H1 (cell line): ENCODE measurements at regions not wholly inside any gene's neighbourhood (a gene's known extent, or its start where the extent isn't known, plus 50 kb on each side); places are given as distances from the start of the nearest gene placed in this dataset.

ENCODE experiments used
- CTCF ChIA-PET: fragments of 300-600 bp; sonication (Branson Sonifier 250); formaldehyde crosslinking; loops from one replicate; lab custom pipeline; 2021; ENCODE audit not compliant: partially characterized antibody; lab: Charles Lee
- POLR2A ChIA-PET: fragments of 300-600 bp; sonication (Branson Sonifier 250); formaldehyde crosslinking; loops from one replicate; lab custom pipeline; 2021; ENCODE audit warnings: inconsistent platforms; ENCODE audit not compliant: partially characterized antibody; lab: Charles Lee
- DNase-seq, 2 experiments: peaks; one replicate each; pipeline versions ENCODE4 v3.0.0 to v3.0.0-alpha.2; 2010 to 2022; ENCODE audit warnings: low spot score in 2 of 2, low read depth in 1 of 2, mixed read lengths in 1 of 2
- FAIRE-seq: peaks from 2 replicates; lab custom pipeline; 2011; peaks lifted over from hg19 to GRCh38; lab: Jason Lieb, UNC
- H2AFZ ChIP-seq: 2 replicates; pipeline ENCODE4 v1.8.1; 2012; ENCODE audit warnings: low read length, inconsistent platforms
- H2AK5ac ChIP-seq: 2 replicates; pipeline ENCODE4 v1.6.1; 2013; ENCODE audit warnings: low read depth, low read length
- H2BK120ac ChIP-seq: replicated peaks from 2 replicates; pipeline ENCODE3; 2013; ENCODE audit warnings: low read depth, low read length, inconsistent platforms
- H2BK12ac ChIP-seq: 2 replicates; pipeline ENCODE4 v1.6.1; 2013; ENCODE audit warnings: low read depth, low read length
- H2BK15ac ChIP-seq: 2 replicates; pipeline ENCODE4 v1.6.1; 2013; ENCODE audit warnings: low read length
- H2BK20ac ChIP-seq: 2 replicates; pipeline ENCODE4 v1.6.1; 2013; ENCODE audit warnings: low read length
- H2BK5ac ChIP-seq: 2 replicates; pipeline ENCODE4 v1.6.1; 2013; ENCODE audit warnings: low read depth, low read length
- H3K14ac ChIP-seq: 2 replicates; pipeline ENCODE4 v1.6.1; 2013; ENCODE audit warnings: inconsistent platforms; ENCODE audit not compliant: insufficient read length
- H3K18ac ChIP-seq: 2 replicates; pipeline ENCODE4 v1.6.1; 2013; ENCODE audit warnings: low read length; ENCODE audit errors: extremely low read depth
- H3K23ac ChIP-seq: 2 replicates; pipeline ENCODE4 v1.6.1; 2013; ENCODE audit warnings: inconsistent platforms; ENCODE audit not compliant: insufficient read length
- H3K23me2 ChIP-seq: 2 replicates; pipeline ENCODE4 v1.6.1; 2013; ENCODE audit warnings: low read depth, low read length
- H3K27ac ChIP-seq: 2 replicates; pipeline ENCODE4 v1.6.1; 2011; ENCODE audit warnings: low read depth, low read length, inconsistent platforms
- H3K27me3 ChIP-seq, 4 experiments: replicated peaks in 1 of 4; 1 replicate in 1 of 4; 2 replicates in 3 of 4; pipeline versions ENCODE4 v1.6.1 to v1.8.1; 2011 to 2013; ENCODE audit warnings: low read length in 3 of 4, mild to moderate bottlenecking in 3 of 4, inconsistent platforms in 2 of 4, mixed read lengths in 2 of 4, moderate library complexity in 1 of 4; ENCODE audit not compliant: control insufficient read depth in 3 of 4, insufficient read depth in 3 of 4; ENCODE audit errors: extremely low read depth in 1 of 4
- H3K36me3 ChIP-seq, 4 experiments: 2 replicates each; pipeline versions ENCODE4 v1.6.1 to v1.8.1; 2011 to 2013; ENCODE audit warnings: mild to moderate bottlenecking in 4 of 4, low read length in 3 of 4, moderate library complexity in 2 of 4, control low read depth in 1 of 4, inconsistent platforms in 1 of 4; ENCODE audit not compliant: insufficient read depth in 4 of 4, control insufficient read depth in 2 of 4
- H3K4ac ChIP-seq: replicated peaks from 2 replicates; pipeline ENCODE3; 2013; ENCODE audit warnings: low read length, low read depth, mixed read lengths, inconsistent platforms; ENCODE audit not compliant: insufficient read length
- H3K4me1 ChIP-seq, 4 experiments: replicated peaks in 1 of 4; 1 replicate in 1 of 4; 2 replicates in 3 of 4; pipeline versions ENCODE4 v1.6.1 to v1.8.1; 2011 to 2013; ENCODE audit warnings: low read length in 3 of 4, inconsistent platforms in 2 of 4, mixed read lengths in 1 of 4; ENCODE audit not compliant: insufficient read depth in 4 of 4, control insufficient read depth in 3 of 4
- H3K4me2 ChIP-seq, 2 experiments: 2 replicates each; pipeline versions ENCODE4 v1.6.1 to v1.8.1; 2011 to 2013; ENCODE audit warnings: low read depth in 2 of 2, low read length in 2 of 2, control low read depth in 1 of 2, inconsistent platforms in 1 of 2, mild to moderate bottlenecking in 1 of 2; ENCODE audit not compliant: insufficient read depth in 1 of 2
- H3K4me3 ChIP-seq, 4 experiments: fragments of 200-600, 300-600 bp in 1 of 4; sonication (generic), shearing (Covaris generic), sonication (Bioruptor Twin) in 1 of 4; 2 replicates each; pipeline versions ENCODE4 v1.5.1 to v1.8.1; 2011 to 2016; ENCODE audit warnings: low read length in 4 of 4, low read depth in 3 of 4, control low read depth in 2 of 4, inconsistent platforms in 2 of 4, mild to moderate bottlenecking in 2 of 4, mixed read lengths in 1 of 4, moderate library complexity in 1 of 4; ENCODE audit not compliant: insufficient read depth in 2 of 4; ENCODE audit errors: extremely low read depth in 1 of 4
- H3K56ac ChIP-seq: replicated peaks from 2 replicates; pipeline ENCODE3; 2013; ENCODE audit warnings: low read depth, mild to moderate bottlenecking, mixed read lengths, low read length, inconsistent platforms; ENCODE audit not compliant: insufficient read length
- H3K79me1 ChIP-seq: 2 replicates; pipeline ENCODE4 v1.6.1; 2013; ENCODE audit warnings: low read depth, low read length, control low read depth
- H3K79me2 ChIP-seq, 2 experiments: 2 replicates each; pipeline versions ENCODE4 v1.6.1 to v1.8.1; 2012 to 2013; ENCODE audit warnings: low read length in 2 of 2, mild to moderate bottlenecking in 2 of 2, inconsistent platforms in 1 of 2; ENCODE audit not compliant: insufficient read depth in 2 of 2, control insufficient read depth in 1 of 2
- H3K9ac ChIP-seq, 4 experiments: replicated peaks in 1 of 4; 1 replicate in 1 of 4; 2 replicates in 3 of 4; pipeline versions ENCODE4 v1.6.1 to v1.8.1; 2011 to 2013; ENCODE audit warnings: low read depth in 3 of 4, low read length in 3 of 4, control low read depth in 2 of 4, mild to moderate bottlenecking in 2 of 4, moderate library complexity in 2 of 4, inconsistent platforms in 1 of 4; ENCODE audit errors: extremely low read depth in 1 of 4
- H3K9me3 ChIP-seq, 2 experiments: 2 replicates each; pipeline versions ENCODE4 v1.6.1 to v1.8.1; 2012 to 2013; ENCODE audit warnings: mild to moderate bottlenecking in 2 of 2, moderate library complexity in 2 of 2, control low read depth in 1 of 2, inconsistent platforms in 1 of 2, low read depth in 1 of 2, low read length in 1 of 2, mixed read lengths in 1 of 2; ENCODE audit not compliant: insufficient read depth in 2 of 2
- H4K20me1 ChIP-seq, 2 experiments: replicated peaks in 1 of 2; 2 replicates each; pipeline versions ENCODE3 to v1.8.1; 2011 to 2013; ENCODE audit warnings: inconsistent platforms in 2 of 2, low read length in 2 of 2, mild to moderate bottlenecking in 1 of 2; ENCODE audit not compliant: insufficient read depth in 2 of 2, control insufficient read depth in 1 of 2
- H4K5ac ChIP-seq: 2 replicates; pipeline ENCODE4 v1.6.1; 2013; ENCODE audit warnings: low read length, low read depth, mixed read lengths, inconsistent platforms; ENCODE audit not compliant: insufficient read length
- H4K8ac ChIP-seq: 2 replicates; pipeline ENCODE4 v1.8.0; 2013; ENCODE audit warnings: mild to moderate bottlenecking, moderate library complexity, low read length, inconsistent platforms; ENCODE audit not compliant: insufficient read depth; ENCODE audit errors: extremely low read depth
- H4K91ac ChIP-seq: replicated peaks from 2 replicates; pipeline ENCODE3; 2013; ENCODE audit warnings: low read length, mixed read lengths, inconsistent platforms; ENCODE audit not compliant: insufficient read length
- KDM4A ChIP-seq: IDR thresholded peaks from one replicate; pipeline ENCODE4 v1.7.1; 2012; ENCODE audit warnings: low read depth, mild to moderate bottlenecking, moderate library complexity, low read length, inconsistent platforms; ENCODE audit not compliant: severe bottlenecking
- SIRT6 ChIP-seq: IDR thresholded peaks from one replicate; pipeline ENCODE4 v1.7.1; 2012; ENCODE audit warnings: low read length, inconsistent platforms
- WGBS, 2 experiments: shearing (Covaris generic) in 1 of 2; methylation state at CpG; one replicate each; pipeline versions ENCODE4 v1.1.6 to v1.1.7; 2013 to 2015; ENCODE audit warnings: low lambda C conversion rate in 2 of 2, mixed read lengths in 2 of 2, inconsistent platforms in 1 of 2, low coverage in 1 of 2, missing lambda C conversion rate in 1 of 2; ENCODE audit not compliant: insufficient replicate concordance in 2 of 2, insufficient coverage in 1 of 2, insufficient read length in 1 of 2; ENCODE audit errors: extremely low coverage in 1 of 2, missing lambda C conversion rate in 1 of 2; 5-methylcytosine and 5-hydroxymethylcytosine counted together

GRCh38 chrX:25344161-25344936 is 328.6 kb upstream of the ARX start:
- ChIA-PET POLR2A (no interaction called here), CTCF (interaction anchor here (1.3 to 2.4 kb wide), 3 partner anchors 82 to 98 kb away, joined by 4 to 11 read pairs (median 5); no protein-coding TSS in a partner anchor)
- H2AFZ ChIP-seq, result no peak overlapping the region
- H2BK5ac ChIP-seq, result no peak overlapping the region
- no peak overlapping the region for H3K4ac ChIP-seq
- H4K91ac ChIP-seq, result no peak overlapping the region
- H3K36me3 ChIP-seq, result no peaks in the 10 kb centered on the region
- no peak overlapping the region for H2BK20ac ChIP-seq
- H3K14ac ChIP-seq, result no peak overlapping the region
- H3K27ac ChIP-seq, result no peak overlapping the region
- no peaks in the 10 kb centered on the region for H3K79me2 ChIP-seq
- 94% methylated on average over 7 of the region's 7 CpGs; no CpG with 5 or more reads in 1 of the 2 experiments for WGBS, 2 experiments
- H2AK5ac ChIP-seq, result no peak overlapping the region
- H3K23me2 ChIP-seq, result no peaks in the 10 kb centered on the region
- H3K23ac ChIP-seq, result no peak overlapping the region
- H3K18ac ChIP-seq, result no peak overlapping the region
- H3K56ac ChIP-seq, result no peak overlapping the region
- no peaks in the 10 kb centered on the region for H3K4me1 ChIP-seq
- H2BK120ac ChIP-seq, result no peak overlapping the region
- no peak overlapping the region for H3K9ac ChIP-seq
- no peak overlapping the region for H2BK12ac ChIP-seq
- H3K9me3 ChIP-seq, result no peaks in the 10 kb centered on the region
- no peak overlapping the region for H3K4me3 ChIP-seq
- DNase-seq (no peak), FAIRE-seq (no peak)
- no peak overlapping the region for H3K4me2 ChIP-seq
- no peak overlapping the region for H4K8ac ChIP-seq
- no peak overlapping the region for H4K5ac ChIP-seq
- H3K79me1 ChIP-seq, result no peaks in the 10 kb centered on the region
- no peak overlapping the region for H2BK15ac ChIP-seq
- H4K20me1 ChIP-seq, result no peaks in the 10 kb centered on the region
- no peaks in the 10 kb centered on the region for H3K27me3 ChIP-seq
- TF ChIP-seq SIRT6, result no peak
- no peak for TF ChIP-seq KDM4A
